Type B pancreatic cell (in vitro differentiated cells): ENCODE measurements at regions not wholly inside any gene's neighbourhood (a gene's known extent, or its start where the extent isn't known, plus 50 kb on each side); places are given as distances from the start of the nearest gene placed in this dataset.
"Not testable (repeated sequence)": the region's sequence is repeated elsewhere in the genome, so short reads cannot be mapped to it uniquely, and the experiment has no call there.

Source experiments
- DNase-seq: peaks from one replicate; pipeline ENCODE4 v3.0.0; 2021; ENCODE audit warnings: mixed read lengths; ENCODE audit not compliant: unreplicated experiment; ENCODE audit errors: extremely low spot score
- H3K27ac Mint-ChIP-seq: 2 replicates; pipeline ENCODE4 v1.8.0; 2021; ENCODE audit warnings: mild to moderate bottlenecking, mixed read lengths
- H3K27me3 Mint-ChIP-seq: 2 replicates; pipeline ENCODE4 v1.8.0; 2021; ENCODE audit warnings: mixed read lengths
- H3K36me3 Mint-ChIP-seq: 2 replicates; pipeline ENCODE4 v1.8.0; 2021; ENCODE audit warnings: mixed read lengths
- H3K4me1 Mint-ChIP-seq: one replicate; pipeline ENCODE4 v1.8.0; 2021; ENCODE audit warnings: mixed read lengths; ENCODE audit not compliant: unreplicated experiment
- H3K4me3 Mint-ChIP-seq: 2 replicates; pipeline ENCODE4 v1.8.0; 2021; ENCODE audit warnings: mild to moderate bottlenecking, mixed read lengths
- H3K9me3 Mint-ChIP-seq: 2 replicates; pipeline ENCODE4 v1.8.0; 2021; ENCODE audit warnings: mixed read lengths
- TF ChIP-seq, protein P1 (sequence below): fragments of 200-600 bp; sonication (generic); conservative IDR thresholded peaks from 2 replicates; pipeline ENCODE4 v1.5.0; 2021; ENCODE audit warnings: antibody characterized with exemption, mild to moderate bottlenecking

- no peak for DNase-seq
- TF ChIP-seq, protein P1, sequence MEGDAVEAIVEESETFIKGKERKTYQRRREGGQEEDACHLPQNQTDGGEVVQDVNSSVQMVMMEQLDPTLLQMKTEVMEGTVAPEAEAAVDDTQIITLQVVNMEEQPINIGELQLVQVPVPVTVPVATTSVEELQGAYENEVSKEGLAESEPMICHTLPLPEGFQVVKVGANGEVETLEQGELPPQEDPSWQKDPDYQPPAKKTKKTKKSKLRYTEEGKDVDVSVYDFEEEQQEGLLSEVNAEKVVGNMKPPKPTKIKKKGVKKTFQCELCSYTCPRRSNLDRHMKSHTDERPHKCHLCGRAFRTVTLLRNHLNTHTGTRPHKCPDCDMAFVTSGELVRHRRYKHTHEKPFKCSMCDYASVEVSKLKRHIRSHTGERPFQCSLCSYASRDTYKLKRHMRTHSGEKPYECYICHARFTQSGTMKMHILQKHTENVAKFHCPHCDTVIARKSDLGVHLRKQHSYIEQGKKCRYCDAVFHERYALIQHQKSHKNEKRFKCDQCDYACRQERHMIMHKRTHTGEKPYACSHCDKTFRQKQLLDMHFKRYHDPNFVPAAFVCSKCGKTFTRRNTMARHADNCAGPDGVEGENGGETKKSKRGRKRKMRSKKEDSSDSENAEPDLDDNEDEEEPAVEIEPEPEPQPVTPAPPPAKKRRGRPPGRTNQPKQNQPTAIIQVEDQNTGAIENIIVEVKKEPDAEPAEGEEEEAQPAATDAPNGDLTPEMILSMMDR = no peak
- Mint-ChIP-seq H3K4me1 (peaks cover 10% of the 10 kb centered on the region), H3K9me3 (no peaks in the 10 kb centered on the region), H3K4me3 (no peak overlapping the region), H3K27ac (no peak overlapping the region), H3K36me3 (no peaks in the 10 kb centered on the region), H3K27me3 (peaks cover 3% of the 10 kb centered on the region)
These were observed 245.3 kb downstream of the GADD45G start for GRCh38 chr9:89850153-89850552.

- Mint-ChIP-seq H3K27me3 (peaks cover 3% of the 10 kb centered on the region), H3K36me3 (no peaks in the 10 kb centered on the region), H3K4me1 (peaks cover 10% of the 10 kb centered on the region), H3K4me3 (no peak overlapping the region), H3K27ac (no peak overlapping the region), H3K9me3 (no peaks in the 10 kb centered on the region)
- DNase-seq = no peak
- TF ChIP-seq, protein P1 = no peak
These were observed 246.0 kb downstream of the GADD45G start for GRCh38 chr9:89850631-89851325.

DNA sequence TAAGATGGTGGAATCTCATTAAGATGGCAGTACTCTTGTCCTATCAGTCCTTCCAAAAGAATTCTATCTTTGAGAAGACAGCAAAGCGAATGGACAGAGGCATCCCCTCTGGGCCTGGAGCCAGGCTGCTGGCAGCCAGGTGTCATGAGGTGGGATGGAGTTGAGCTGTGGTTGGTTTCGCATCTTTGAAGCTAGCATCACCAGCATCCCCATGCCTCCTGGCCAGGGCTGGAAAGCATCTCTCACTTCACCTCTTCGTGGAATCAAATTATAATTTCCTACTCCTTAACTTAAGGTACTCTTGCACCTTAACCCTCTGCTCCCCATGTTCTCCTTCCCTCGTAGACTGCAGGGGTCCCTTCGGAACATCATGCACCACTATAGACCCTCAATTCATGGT is 248.3 kb downstream of the GADD45G start:
- H3K4me3 Mint-ChIP-seq = no peak overlapping the region
- H3K36me3 Mint-ChIP-seq = peaks cover 2% of the 10 kb centered on the region
- H3K27ac Mint-ChIP-seq = no peak overlapping the region
- TF ChIP-seq, protein P1 = no peak
- H3K27me3 Mint-ChIP-seq = peaks cover 3% of the 10 kb centered on the region
- peaks cover 8% of the 10 kb centered on the region for H3K9me3 Mint-ChIP-seq
- H3K4me1 Mint-ChIP-seq = peaks cover 19% of the 10 kb centered on the region
- no peak for DNase-seq

DNA sequence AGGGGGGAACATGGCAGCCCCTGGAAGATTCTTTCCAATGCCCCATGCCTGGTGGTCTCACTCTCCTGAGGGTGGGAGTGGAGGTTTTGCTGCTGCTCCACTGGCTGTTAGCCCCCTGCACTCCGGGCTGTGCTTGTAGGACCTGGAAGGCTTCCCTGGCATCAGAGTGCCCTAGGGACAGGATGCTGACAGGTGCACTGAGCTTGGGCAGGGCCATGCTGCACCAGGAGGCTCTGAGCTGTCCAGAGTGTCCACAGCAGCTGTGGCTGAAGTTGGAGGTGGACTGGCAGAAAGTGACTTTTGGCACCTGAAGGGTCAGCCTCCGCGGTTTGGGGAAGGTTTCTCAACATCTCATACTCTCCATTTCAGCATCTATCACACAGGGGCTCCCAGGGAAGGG is 249.1 kb downstream of the GADD45G start:
- no peak for DNase-seq
- H3K27ac Mint-ChIP-seq = no peak overlapping the region
- H3K36me3 Mint-ChIP-seq = peaks cover 3% of the 10 kb centered on the region
- peaks cover 3% of the 10 kb centered on the region for H3K27me3 Mint-ChIP-seq
- TF ChIP-seq, protein P1 = no peak
- peaks cover 15% of the 10 kb centered on the region for H3K9me3 Mint-ChIP-seq
- H3K4me1 Mint-ChIP-seq = peaks cover 19% of the 10 kb centered on the region
- H3K4me3 Mint-ChIP-seq = no peak overlapping the region

- Mint-ChIP-seq H3K4me3 (no peak overlapping the region), H3K9me3 (peaks cover 15% of the 10 kb centered on the region), H3K27me3 (peaks cover 3% of the 10 kb centered on the region), H3K4me1 (peaks cover 19% of the 10 kb centered on the region), H3K36me3 (peaks cover 3% of the 10 kb centered on the region), H3K27ac (no peak overlapping the region)
- no peak for DNase-seq
- TF ChIP-seq, protein P1 = no peak
These were observed 250.1 kb downstream of the GADD45G start for GRCh38 chr9:89854715-89855475.

GRCh38 chr9:89856296-89856695 is 251.5 kb downstream of the GADD45G start:
- not testable (repeated sequence) for H3K4me1 Mint-ChIP-seq, H3K27ac Mint-ChIP-seq, DNase-seq, H3K36me3 Mint-ChIP-seq, H3K27me3 Mint-ChIP-seq, H3K4me3 Mint-ChIP-seq
- peaks cover 15% of the 10 kb centered on the region for H3K9me3 Mint-ChIP-seq

- Mint-ChIP-seq H3K4me1 (peaks cover 12% of the 10 kb centered on the region), H3K9me3 (peaks cover 15% of the 10 kb centered on the region)
- DNase-seq, H3K4me3 Mint-ChIP-seq, H3K27me3 Mint-ChIP-seq, H3K36me3 Mint-ChIP-seq, H3K27ac Mint-ChIP-seq: not testable (repeated sequence)
These were observed 252.1 kb downstream of the GADD45G start for GRCh38 chr9:89856950-89857349.

GRCh38 chr9:89859842-89860241 is 255.0 kb downstream of the GADD45G start:
- H3K9me3 Mint-ChIP-seq = peaks cover 15% of the 10 kb centered on the region
- peaks cover 31% of the 10 kb centered on the region for H3K4me1 Mint-ChIP-seq
- H3K4me3 Mint-ChIP-seq = not testable (repeated sequence)

DNA sequence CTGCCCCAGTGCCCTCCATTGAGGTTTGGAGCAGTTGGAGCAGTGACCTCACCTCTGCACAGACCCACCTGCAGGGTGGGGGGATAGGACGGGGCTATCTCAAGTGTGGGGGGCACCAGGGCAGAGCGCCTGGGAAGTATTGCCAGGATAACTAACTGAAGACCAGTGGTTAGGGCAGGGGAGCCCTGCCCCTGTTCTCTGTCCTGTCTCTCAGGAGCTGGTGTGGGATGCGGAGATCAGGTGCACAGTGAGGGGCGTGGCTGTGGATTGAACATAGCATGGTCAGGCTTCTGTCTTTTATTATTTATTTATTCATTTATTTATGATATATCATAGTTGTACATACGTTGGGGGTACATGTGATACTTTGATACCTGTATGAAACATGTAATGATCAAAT is 256.6 kb downstream of the GADD45G start:
- peaks cover 15% of the 10 kb centered on the region for H3K9me3 Mint-ChIP-seq
- H3K27ac Mint-ChIP-seq, H3K27me3 Mint-ChIP-seq, DNase-seq, H3K4me3 Mint-ChIP-seq, H3K36me3 Mint-ChIP-seq: not testable (repeated sequence)
- H3K4me1 Mint-ChIP-seq = peaks cover 28% of the 10 kb centered on the region

More at GRCh38 chr9:89859842-89860241, 255.0 kb downstream of the GADD45G start:
- not testable (repeated sequence) for H3K27ac Mint-ChIP-seq, H3K36me3 Mint-ChIP-seq, DNase-seq, H3K27me3 Mint-ChIP-seq
